ENCODE measurements at regions not wholly inside any gene's neighbourhood (a gene's known extent, or its start where the extent isn't known, plus 50 kb on each side); places are given as distances from the start of the nearest gene placed in this dataset.

GRCh38 chr18:6557770-6558248 lies 143.1 kb upstream of the L3MBTL4 start:
- no peak for DNase-seq (ENCODE audit: low spot score)
- Histone ChIP-seq H3K27ac (no peak overlapping the region), H3K9me3 (no peaks in the 10 kb centered on the region), H3K27me3 (replicated peaks; ENCODE audit: insufficient read depth) (no peaks in the 10 kb centered on the region), H3K36me3 (no peaks in the 10 kb centered on the region), H3K4me3 (no peak overlapping the region), H3K4me1 (ENCODE audit: control insufficient read depth in 1 of 2, low read depth in 2 of 2) (no peaks in the 10 kb centered on the region)
- ATAC-seq (ENCODE audit: insufficient number of reproducible peaks, low FRiP score, low read depth) = no peak
- no peak for TF ChIP-seq CTCF (IDR thresholded peaks at IDR 0.05)

- DNase-seq (ENCODE audit: low spot score) = no peak
- H3K4me1 ChIP-seq (ENCODE audit: control insufficient read depth in 1 of 2, low read depth in 2 of 2) = no peaks in the 10 kb centered on the region
- no peaks in the 10 kb centered on the region for H3K9me3 ChIP-seq
- no peak overlapping the region for H3K4me3 ChIP-seq
- ATAC-seq (ENCODE audit: insufficient number of reproducible peaks, low FRiP score, low read depth) = no peak
- no peak overlapping the region for H3K27ac ChIP-seq
- H3K36me3 ChIP-seq = no peaks in the 10 kb centered on the region
- no peaks in the 10 kb centered on the region for H3K27me3 ChIP-seq (replicated peaks; ENCODE audit: insufficient read depth)
- no peak for TF ChIP-seq CTCF (IDR thresholded peaks at IDR 0.05)
Measured at GRCh38 chr18:6558446-6559156, 143.9 kb upstream of the L3MBTL4 start.

DNA sequence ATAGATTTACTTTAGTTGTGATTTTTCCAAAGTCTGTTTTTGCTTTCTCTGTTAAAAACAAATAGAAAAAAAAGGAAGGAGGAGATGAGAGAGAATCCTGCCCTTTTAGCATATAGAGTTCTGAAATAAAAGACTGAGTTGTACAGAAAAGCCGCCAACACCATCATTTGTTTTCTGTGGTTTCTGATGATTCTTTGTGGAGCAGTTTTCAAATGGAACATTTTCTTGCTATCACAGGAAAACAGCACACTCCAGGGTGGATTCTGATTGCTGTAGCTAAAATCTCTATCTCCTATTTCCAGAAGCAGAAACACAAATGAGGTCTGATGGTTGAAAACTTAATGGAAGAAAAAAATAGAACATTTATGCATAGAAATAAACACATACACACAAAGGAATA lies 144.6 kb upstream of the L3MBTL4 start:
- no peaks in the 10 kb centered on the region for H3K9me3 ChIP-seq
- ATAC-seq (ENCODE audit: insufficient number of reproducible peaks, low FRiP score, low read depth) = no peak
- no peak overlapping the region for H3K27ac ChIP-seq

GRCh38 chr18:6561016-6561415 lies 146.3 kb upstream of the L3MBTL4 start:
- H3K27me3 ChIP-seq (replicated peaks; ENCODE audit: insufficient read depth) = no peaks in the 10 kb centered on the region
- no peak overlapping the region for H3K4me3 ChIP-seq
- H3K4me1 ChIP-seq (ENCODE audit: control insufficient read depth in 1 of 2, low read depth in 2 of 2) = no peaks in the 10 kb centered on the region
- no peak overlapping the region for H3K27ac ChIP-seq
- DNase-seq (ENCODE audit: low spot score) (no peak), ATAC-seq (ENCODE audit: insufficient number of reproducible peaks, low FRiP score, low read depth) (no peak)
- H3K36me3 ChIP-seq = no peaks in the 10 kb centered on the region
- no peak for TF ChIP-seq CTCF (IDR thresholded peaks at IDR 0.05)
- no peaks in the 10 kb centered on the region for H3K9me3 ChIP-seq

More for the DNA sequence above, 144.6 kb upstream of the L3MBTL4 start:
- no peak for DNase-seq (ENCODE audit: low spot score)
- H3K36me3 ChIP-seq = no peaks in the 10 kb centered on the region
- no peak for TF ChIP-seq CTCF (IDR thresholded peaks at IDR 0.05)
- no peak overlapping the region for H3K4me3 ChIP-seq
- no peaks in the 10 kb centered on the region for H3K27me3 ChIP-seq (replicated peaks; ENCODE audit: insufficient read depth)
- H3K4me1 ChIP-seq (ENCODE audit: control insufficient read depth in 1 of 2, low read depth in 2 of 2) = no peaks in the 10 kb centered on the region

GRCh38 chr18:6561420-6561861 lies 146.7 kb upstream of the L3MBTL4 start:
- no peak for DNase-seq (ENCODE audit: low spot score)
- Histone ChIP-seq H3K27me3 (replicated peaks; ENCODE audit: insufficient read depth) (no peaks in the 10 kb centered on the region), H3K27ac (no peak overlapping the region), H3K4me3 (no peak overlapping the region), H3K9me3 (no peaks in the 10 kb centered on the region), H3K36me3 (no peaks in the 10 kb centered on the region), H3K4me1 (ENCODE audit: control insufficient read depth in 1 of 2, low read depth in 2 of 2) (no peaks in the 10 kb centered on the region)
- no peak for TF ChIP-seq CTCF (IDR thresholded peaks at IDR 0.05)
- ATAC-seq (ENCODE audit: insufficient number of reproducible peaks, low FRiP score, low read depth) = no peak
